DOHH2 (cell line): ENCODE measurements at regions not wholly inside any gene's neighbourhood (a gene's known extent, or its start where the extent isn't known, plus 50 kb on each side); places are given as distances from the start of the nearest gene placed in this dataset.

Experiments used
- CTCF ChIP-seq: fragments of 200-600 bp; sonication (generic); IDR thresholded peaks from one replicate; pipeline ENCODE4 v1.5.1; 2014; ENCODE audit warnings: antibody characterized with exemption, mild to moderate bottlenecking, low read depth, low read length; ENCODE audit not compliant: poor library complexity, severe bottlenecking
- EZH2phosphoT487 ChIP-seq: fragments of 200-600 bp; sonication (generic); IDR thresholded peaks from 2 replicates; pipeline ENCODE4 v1.6.1; 2017; ENCODE audit warnings: borderline replicate concordance, mild to moderate bottlenecking, antibody characterized with exemption, low read length, moderate library complexity, mixed read lengths

GRCh38 chr12:94048757-94049156 is 99.6 kb upstream of the PLXNC1 start:
- TF ChIP-seq CTCF (no peak), EZH2phosphoT487 (no peak)
